ES-I3 (cell line): ENCODE measurements at regions not wholly inside any gene's neighbourhood (a gene's known extent, or its start where the extent isn't known, plus 50 kb on each side); places are given as distances from the start of the nearest gene placed in this dataset.
A peak's percentile ranks its signal among the peaks of the same experiment; 100 is the strongest.
"Not testable (repeated sequence)": the region's sequence is repeated elsewhere in the genome, so short reads cannot be mapped to it uniquely, and the experiment has no call there.

Source experiments
- H3K36me3 ChIP-seq: 2 replicates; pipeline ENCODE4 v1.6.1; 2013; ENCODE audit warnings: mild to moderate bottlenecking, low read length, control low read depth, moderate library complexity; ENCODE audit not compliant: insufficient read depth
- H3K4me1 ChIP-seq: 2 replicates; pipeline ENCODE4 v1.6.1; 2013; ENCODE audit warnings: mild to moderate bottlenecking, control low read depth, low read length; ENCODE audit not compliant: insufficient read depth
- H3K9ac ChIP-seq: 2 replicates; pipeline ENCODE4 v1.6.1; 2013; ENCODE audit warnings: low read depth, mild to moderate bottlenecking, low read length, moderate library complexity
- H3K9me3 ChIP-seq: 2 replicates; pipeline ENCODE4 v1.6.1; 2013; ENCODE audit warnings: mild to moderate bottlenecking, low read length, moderate library complexity; ENCODE audit not compliant: control insufficient read depth, insufficient read depth

DNA sequence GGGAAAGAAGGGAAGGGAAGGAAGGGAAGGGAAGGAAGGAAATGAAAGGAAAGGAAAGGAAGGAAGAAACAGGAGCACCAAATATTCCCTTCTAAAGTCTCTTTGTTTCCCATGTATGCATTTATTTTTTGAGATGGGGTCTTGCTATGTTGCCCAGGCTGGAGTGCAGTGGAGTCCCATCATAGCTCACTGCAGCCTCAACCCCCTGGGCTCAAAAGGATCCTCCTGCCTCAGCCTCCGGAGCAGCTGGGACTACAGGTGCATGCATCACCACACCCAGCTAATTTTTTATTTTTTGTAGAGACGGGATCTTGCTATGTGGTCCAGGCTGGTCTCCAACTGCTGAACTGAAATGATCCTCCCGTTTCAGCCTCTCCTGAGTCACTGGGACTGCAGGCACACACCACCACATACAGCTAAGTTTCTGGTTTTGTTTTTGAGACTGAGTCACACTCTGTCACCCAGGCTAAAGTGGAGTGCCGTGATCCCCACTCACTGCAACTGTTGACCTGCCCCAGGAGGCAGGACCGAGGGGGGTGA is 102.8 kb downstream of the CRLF2 start:
- H3K36me3 ChIP-seq: no peaks in the 10 kb centered on the region
- no peak overlapping the region for H3K9ac ChIP-seq
- H3K4me1 ChIP-seq: peaks cover 27% of the 10 kb centered on the region
- no peaks in the 10 kb centered on the region for H3K9me3 ChIP-seq

DNA sequence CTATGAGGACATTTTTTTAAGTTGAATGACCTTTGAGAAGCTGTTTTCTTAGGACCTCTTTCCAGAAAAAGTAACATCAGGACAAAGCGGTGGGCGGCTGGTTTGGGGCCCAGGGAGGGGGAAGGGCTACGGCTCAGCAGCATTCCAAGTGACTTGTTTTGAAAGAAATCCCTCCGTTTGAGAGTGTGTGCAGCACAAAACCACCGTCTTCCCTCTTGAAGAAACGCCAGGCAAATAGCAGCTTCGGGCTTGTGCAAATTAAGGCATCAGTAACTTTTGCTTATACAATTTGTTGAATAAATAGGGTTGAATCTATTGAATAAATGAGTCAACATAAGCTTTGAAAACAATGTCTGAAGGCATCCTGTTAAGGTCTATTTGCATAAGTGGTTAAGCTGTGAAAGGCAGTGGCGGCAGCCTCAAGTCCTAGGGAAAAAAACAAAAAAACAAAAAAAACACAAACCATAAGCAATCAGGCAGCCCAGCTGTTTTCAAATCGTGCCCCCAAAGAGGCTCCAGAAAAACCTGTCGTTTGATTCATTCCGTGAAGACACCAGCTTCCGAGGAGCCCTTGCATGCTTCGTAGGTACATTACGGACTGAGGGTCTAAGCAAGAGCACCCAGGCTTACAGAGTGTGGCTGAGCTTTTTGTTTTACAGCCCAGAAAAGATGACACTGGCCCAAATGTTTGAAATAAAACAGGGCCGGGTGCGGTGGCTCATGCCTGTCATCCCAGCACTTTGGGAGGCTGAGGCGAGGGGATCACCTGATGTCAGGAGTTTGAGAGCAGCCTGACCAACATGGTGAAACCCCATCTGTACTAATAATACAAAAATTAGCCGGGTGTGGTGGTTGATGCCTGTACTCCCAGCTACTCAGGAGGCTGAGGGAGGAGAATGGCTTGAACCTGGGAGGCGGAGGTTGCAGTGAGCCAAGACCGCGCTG is 103.7 kb downstream of the CRLF2 start:
- H3K9me3 ChIP-seq: no peaks in the 10 kb centered on the region
- H3K4me1 ChIP-seq: peaks cover 27% of the 10 kb centered on the region
- no peaks in the 10 kb centered on the region for H3K36me3 ChIP-seq
- H3K9ac ChIP-seq: peak overlapping the region; percentile 43

DNA sequence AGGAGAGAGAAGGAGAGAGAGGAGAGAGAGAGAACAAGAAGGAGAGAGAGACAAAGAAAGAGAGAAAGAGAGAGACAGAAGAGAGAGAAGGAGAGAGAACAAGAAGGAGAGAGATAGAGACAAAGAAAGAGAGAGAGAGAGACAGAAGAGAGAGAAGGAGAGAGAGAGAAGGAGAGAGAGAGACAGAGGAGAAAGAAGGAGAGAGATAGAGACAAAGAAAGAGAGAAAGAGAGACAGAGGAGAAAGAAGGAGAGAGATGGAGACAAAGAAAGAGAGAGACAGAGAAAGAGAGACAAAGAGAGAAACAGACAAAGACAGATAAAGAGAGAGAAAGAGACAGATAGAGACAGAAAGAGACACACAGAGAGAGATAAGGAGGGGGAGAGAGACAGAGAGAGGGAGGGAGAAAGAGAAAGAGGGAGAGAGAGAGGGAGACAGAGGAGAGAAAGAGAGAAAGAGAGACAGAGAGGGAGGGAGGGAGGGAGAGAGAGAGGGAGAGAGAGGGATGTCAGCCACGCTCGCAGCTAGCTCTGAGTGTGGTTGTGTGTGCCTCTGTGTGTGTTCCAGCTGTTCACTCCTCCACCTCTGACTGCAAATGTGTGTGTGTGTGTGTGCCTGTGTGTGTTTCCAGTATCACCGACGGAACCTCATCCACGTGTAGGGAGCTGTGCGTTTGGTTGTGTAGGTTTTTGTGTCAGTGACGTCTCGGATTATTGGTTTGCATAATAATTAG is 105.8 kb downstream of the CRLF2 start:
- H3K36me3 ChIP-seq: no peaks in the 10 kb centered on the region
- peak overlapping the region; percentile 2; the same call in 1 of the 2 replicates for H3K9ac ChIP-seq
- H3K9me3 ChIP-seq: no peaks in the 10 kb centered on the region
- H3K4me1 ChIP-seq: peaks cover 19% of the 10 kb centered on the region

DNA sequence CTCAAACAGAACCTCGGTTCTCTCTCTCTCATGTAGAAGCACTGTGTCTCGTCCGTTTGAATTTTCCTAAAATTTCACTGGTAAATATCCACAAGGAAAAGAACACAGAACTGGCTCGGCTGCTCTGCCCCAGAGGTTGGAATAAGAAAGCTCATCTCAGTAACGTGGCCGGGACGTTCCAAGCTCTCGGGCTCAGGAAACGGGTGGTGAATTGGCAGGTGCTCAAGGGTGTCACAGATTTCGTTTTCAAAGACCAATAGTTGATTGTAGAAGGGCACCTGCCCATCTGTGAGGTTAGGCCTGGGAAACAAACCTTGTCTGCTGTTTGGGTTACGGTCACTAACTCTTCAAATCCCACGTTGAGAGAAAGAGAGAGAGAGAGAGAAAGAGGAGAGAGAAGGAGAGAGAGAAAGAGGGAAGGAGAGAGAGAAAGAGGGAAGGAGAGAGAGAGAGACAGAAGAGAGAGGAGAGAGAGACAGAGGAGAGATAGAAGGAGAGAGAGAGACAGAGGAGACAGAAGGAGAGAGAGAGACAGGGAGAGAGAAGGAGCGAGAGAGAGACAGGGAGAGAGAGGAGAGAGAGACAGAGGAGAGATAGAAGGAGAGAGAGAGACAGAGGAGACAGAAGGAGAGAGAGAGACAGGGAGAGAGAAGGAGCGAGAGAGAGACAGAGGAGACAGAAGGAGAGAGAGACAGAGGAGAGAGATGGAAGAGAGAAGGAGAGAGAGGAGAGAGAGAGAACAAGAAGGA is 106.6 kb downstream of the CRLF2 start:
- Histone ChIP-seq H3K4me1 (peaks cover 11% of the 10 kb centered on the region), H3K36me3 (no peaks in the 10 kb centered on the region), H3K9ac (no peak overlapping the region), H3K9me3 (no peaks in the 10 kb centered on the region)

DNA sequence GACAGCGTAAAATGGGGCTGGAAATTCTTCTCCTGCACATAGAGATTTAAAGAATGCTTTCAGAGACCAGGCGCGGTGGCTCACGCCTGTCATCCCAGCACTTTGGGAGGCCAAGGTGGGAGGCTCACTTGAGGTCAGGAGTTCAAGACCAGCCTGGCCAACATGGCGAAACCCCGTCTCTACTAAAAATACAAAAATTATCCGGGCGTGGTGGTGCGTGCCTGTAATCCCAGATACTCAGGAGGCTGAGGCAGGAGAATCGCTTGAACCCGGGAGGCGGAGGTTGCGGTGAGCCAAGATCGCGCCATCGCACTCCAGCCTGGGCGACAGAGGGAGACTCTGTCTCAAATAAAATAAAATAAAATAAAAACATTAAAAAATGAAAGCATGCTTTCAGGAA is 107.4 kb downstream of the CRLF2 start:
- not testable (repeated sequence) for H3K9me3 ChIP-seq, H3K4me1 ChIP-seq, H3K9ac ChIP-seq, H3K36me3 ChIP-seq

DNA sequence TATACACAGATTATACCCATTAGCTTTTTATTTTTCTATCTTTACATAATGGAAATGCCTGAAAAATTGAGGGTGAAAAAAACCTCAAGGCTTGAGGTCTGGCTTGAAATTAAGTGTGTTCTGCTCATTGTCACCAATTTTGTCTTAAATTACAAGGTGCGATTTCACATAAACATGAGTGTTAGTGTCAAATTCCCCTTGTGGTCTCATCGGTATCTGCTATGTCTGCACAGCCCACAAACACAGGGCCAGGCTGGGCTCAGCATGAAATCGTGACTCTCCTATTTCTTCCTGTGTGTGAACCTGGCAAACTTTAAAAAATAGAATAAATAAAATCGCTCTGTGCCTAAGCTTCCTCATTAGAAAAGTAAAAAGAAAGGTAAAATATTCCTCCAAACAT is 109.1 kb downstream of the CRLF2 start:
- Histone ChIP-seq H3K4me1 (0 out of 2 replicates have a peak, but pooled peaks cover 3% of the 10 kb centered on the region), H3K9ac (no peak overlapping the region), H3K9me3 (no peaks in the 10 kb centered on the region), H3K36me3 (no peaks in the 10 kb centered on the region)

DNA sequence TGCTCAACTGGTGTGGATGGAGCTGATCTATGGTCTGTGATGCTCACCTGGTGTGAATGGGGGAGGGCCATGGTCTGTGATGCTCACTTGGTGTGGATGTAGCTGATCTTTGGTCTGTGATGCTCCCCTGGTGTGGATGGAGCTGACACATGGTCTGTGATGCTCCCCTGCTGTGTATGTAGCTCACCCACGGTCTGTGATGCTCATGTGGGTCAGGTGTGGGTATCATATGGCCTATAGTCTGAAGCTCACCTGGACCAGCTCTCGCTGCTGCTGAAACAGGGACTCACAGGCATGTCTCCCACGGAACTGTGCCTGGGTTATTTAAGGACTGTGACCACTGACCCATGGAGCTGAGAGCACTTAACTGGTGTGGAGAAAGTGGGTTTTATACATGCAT is 109.7 kb downstream of the CRLF2 start:
- Histone ChIP-seq H3K9ac (no peak overlapping the region), H3K4me1 (0 out of 2 replicates have a peak, but pooled peaks cover 3% of the 10 kb centered on the region), H3K36me3 (no peaks in the 10 kb centered on the region), H3K9me3 (no peaks in the 10 kb centered on the region)

DNA sequence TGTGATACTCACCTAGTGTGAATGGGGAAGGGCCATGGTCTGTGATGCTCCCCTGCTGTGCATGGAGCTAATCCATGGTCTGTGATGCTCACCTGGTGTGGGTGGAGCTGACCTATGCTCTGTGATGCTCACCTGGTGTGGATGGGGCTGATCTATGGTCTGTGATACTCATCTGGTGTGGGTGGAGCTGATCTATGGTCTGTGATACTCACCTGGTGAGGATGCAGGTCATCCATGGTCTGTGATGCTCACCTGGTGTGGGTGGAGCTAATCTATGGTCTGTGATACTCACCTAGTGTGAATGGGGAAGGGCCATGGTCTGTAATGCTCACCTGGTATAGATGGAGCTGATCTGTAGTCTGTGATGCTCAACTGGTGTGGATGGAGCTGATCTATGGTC is 110.2 kb downstream of the CRLF2 start:
- H3K9me3 ChIP-seq, H3K4me1 ChIP-seq, H3K9ac ChIP-seq, H3K36me3 ChIP-seq: not testable (repeated sequence)

DNA sequence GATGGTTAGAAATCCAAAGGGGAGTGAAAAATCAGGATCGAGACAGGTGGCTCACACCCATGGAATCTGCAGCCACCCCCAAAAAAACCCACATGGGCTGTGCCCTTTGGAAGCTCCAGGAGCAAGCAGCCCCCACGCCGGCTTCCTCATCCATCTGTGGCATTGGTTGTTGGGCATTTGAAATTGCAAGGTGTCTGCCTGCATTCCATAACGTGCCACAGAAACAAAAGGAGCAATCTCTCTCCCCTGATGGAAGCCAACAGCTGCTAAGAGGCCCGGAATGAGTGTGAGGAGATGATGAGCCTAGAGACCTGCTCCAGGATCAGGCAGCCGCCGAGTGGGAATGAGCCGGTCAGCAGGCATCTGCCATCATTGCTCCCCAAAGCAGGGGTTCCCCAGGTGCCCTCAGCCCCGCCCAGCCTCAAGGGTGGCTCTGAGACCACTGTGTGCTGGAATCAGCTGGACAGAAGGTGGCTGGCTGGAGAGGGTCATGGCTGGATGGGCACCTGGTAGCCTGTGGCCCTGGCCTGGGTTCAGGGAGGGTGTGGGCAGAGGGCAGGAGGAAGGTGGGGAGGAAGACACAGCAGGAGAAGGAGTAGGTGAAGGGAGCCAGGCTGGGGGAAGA is 113.2 kb downstream of the CRLF2 start:
- Histone ChIP-seq H3K9ac (no peak overlapping the region), H3K36me3 (no peaks in the 10 kb centered on the region), H3K4me1 (no peaks in the 10 kb centered on the region), H3K9me3 (peaks cover 3% of the 10 kb centered on the region; the same call in 1 of the 2 replicates)

DNA sequence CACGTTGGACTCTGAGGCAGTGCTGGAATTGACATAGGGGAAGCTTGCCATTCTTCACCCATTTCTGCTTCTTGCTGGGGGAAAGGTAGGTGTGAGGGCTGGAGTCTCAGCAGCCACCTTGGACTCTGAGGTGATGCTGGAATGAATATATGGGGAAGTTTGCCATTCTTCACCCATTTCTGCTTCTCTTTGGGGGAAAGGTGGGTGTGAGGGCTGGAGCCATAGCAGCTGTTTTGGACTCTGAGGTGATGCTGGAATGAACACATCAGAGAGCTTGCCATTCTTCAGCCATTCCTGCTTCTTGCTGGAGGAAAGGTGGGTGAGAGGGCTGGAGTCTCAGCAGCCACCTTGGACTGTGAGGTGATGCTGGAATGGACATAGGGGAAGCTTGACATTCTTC is 115.1 kb downstream of the CRLF2 start:
- Histone ChIP-seq H3K9ac (no peak overlapping the region), H3K36me3 (no peaks in the 10 kb centered on the region), H3K9me3 (peaks cover 3% of the 10 kb centered on the region; the same call in 1 of the 2 replicates), H3K4me1 (no peaks in the 10 kb centered on the region; the same call in 1 of the 2 replicates)

DNA sequence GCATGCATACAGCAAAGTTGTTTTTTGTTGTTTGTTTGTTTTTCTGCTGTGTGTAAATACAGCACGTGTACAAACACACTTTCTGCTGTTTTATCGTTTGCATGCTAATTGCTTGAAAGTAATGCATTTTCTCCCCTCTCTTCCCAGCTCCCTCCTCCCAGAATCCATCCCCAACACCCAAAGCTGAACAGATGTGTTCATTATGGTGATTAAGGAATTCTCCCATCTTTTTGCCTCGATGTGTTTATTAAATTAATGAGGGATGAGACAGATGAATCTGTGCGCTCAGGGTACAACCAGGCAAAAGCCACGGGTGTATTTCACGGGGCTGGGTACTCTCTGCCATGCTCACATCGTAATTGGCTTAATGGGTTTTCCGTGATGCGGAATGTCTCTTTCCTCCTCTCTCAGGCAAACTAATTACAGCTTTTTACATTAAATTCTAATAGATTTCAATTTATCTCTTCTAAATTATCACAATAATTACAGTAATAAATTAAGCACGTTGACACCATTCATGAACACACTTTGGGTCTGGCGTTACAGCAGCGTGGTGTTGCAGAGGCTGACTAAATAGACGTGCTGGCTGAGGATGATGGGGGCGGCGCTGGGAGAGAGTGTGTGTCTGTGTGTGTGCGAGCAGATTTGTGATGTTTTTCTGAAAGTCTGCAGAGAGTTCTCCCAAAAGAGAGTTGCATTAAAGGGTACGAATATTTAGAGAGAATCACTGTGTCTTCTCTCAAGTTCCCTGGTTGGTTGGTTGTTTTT is 117.7 kb downstream of the CRLF2 start:
- no peaks in the 10 kb centered on the region; the same call in 1 of the 2 replicates for H3K4me1 ChIP-seq
- H3K9me3 ChIP-seq: peaks cover 3% of the 10 kb centered on the region; the same call in 1 of the 2 replicates
- H3K9ac ChIP-seq: no peak overlapping the region
- H3K36me3 ChIP-seq: no peaks in the 10 kb centered on the region

DNA sequence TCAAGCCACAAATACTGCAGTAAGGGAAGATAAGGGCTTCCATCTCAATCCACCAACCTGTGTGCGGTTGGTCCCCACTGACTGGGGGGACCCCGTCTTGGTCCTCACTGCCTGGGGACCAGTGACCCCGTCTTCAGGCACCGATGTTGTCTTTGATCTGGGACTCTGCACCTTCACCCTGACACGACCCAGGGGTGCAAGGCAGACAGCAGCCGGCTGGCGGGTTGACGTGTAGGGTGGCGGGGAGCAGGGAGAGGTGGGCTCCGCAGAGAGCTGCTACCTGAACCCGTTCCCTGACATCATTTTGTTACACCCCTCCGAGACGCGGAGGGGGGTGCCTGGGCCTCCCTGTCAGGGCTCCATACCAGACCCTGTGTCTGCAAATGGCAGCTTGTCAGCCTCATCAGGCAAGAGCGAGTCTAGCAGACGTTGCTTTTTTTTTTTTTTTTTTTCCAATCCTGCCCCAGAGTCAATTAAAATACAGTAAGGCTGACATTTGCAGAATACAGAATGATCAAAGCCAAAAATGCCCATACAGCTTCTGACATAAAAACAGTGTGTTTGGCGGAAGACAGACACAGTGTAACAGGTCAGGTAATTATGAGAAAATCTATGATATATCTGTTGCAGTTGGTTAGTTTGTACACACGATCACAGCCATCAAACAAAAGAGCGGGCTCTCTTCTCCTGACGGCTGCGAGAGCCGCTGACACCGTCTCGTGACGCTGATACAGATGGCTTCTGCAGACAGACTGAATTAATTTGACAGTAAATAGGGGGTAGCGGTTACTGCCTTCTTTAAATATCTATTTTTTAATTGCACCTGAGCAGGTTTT is 118.6 kb downstream of the CRLF2 start:
- Histone ChIP-seq H3K9ac (no peak overlapping the region), H3K4me1 (no peaks in the 10 kb centered on the region; the same call in 1 of the 2 replicates), H3K9me3 (peaks cover 3% of the 10 kb centered on the region; the same call in 1 of the 2 replicates), H3K36me3 (no peaks in the 10 kb centered on the region)
